NCI-H2171 treated with DMSO at 0.1 percent for 48 hours (cell line): ENCODE measurements at regions not wholly inside any gene's neighbourhood (a gene's known extent, or its start where the extent isn't known, plus 50 kb on each side); places are given as distances from the start of the nearest gene placed in this dataset.
"Not testable (repeated sequence)": the region's sequence is repeated elsewhere in the genome, so short reads cannot be mapped to it uniquely, and the experiment has no call there.

Source experiments
- DNase-seq: peaks from one replicate; lab custom pipeline; 2025; lab: John Stamatoyannopoulos, UW

DNA sequence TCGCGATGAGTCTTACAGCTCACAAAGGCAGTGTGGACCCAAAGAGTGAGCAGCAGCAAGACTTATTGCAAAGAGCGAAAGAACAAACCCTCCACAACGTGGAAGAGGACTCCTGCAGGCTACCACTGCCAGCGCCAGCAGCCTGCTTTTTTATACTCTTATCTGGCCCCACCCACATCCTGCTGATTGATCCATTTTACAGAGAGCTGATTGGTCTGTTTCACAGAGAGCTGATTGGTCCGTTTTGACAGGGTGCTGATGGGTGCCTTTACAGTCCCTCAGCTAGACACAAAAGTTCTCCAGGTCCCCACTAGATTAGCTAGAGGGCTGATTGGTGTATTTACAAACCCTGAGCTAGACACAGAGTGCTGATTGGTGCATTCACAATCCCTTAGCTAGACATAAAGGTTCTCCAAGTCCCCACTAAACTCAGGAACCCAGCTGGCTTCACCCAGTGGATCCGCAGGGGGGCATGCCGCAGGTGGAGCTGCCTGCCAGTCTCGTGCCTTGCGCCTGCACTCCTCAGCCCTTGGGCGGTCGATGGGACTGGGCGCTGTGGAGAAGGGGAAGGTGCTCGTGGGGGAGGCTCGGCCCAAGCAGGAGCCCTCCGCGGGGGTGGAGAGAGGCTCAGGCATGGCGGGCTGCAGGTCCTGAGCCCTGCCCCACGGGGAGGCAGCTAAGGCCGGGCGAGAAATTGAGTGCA lies 75.7 kb downstream of the QDPR start:
- not testable (repeated sequence) for DNase-seq

GRCh38 chr4:17433827-17434226 lies 78.1 kb downstream of the QDPR start:
- DNase-seq = no peak

- DNase-seq = no peak
Observed at GRCh38 chr4:17427991-17428390, 83.9 kb downstream of the QDPR start.

DNA sequence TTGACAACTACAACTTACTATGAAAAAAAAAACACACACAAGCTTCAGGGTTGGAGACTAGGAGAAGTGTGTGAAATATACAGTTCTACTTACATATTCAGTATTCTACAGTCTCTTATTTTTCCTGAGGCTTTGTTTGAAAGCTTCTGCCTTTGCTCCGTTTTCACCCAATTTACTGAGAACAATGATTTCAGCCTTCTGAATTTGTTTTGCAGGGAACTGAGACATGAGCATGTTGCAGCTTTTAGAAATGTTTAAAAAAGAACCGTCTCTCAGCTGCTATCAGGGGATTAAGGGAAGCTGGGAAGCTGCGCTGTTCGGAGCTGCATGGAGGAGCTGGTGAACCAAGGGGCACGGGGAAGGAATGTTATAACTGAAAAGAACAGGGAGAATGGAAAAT lies 85.7 kb downstream of the QDPR start:
- no peak for DNase-seq

- no peak for DNase-seq
Observed at GRCh38 chr4:17418010-17418409, 93.9 kb downstream of the QDPR start.

- no peak for DNase-seq
Observed at GRCh38 chr4:17414392-17414791, 97.5 kb downstream of the QDPR start.

DNA sequence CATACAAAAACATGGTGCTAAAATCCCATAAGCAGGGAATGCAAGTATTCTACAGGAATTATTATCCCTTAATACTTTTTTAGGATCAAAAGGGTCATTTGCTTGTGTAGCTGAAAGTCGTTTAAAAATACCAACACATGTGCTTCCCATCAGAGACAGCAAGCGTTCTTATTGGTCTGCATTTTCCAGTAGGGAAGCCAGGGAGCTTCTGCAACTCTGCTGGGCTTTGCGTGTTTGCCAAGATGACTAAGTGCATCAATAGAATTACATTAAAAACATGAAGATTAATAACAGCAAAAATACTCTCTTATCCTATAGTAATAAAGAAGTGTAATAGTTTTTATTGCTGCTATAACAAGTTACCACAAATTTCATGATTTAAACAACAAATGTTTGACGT lies 111.2 kb downstream of the QDPR start:
- no peak for DNase-seq

DNA sequence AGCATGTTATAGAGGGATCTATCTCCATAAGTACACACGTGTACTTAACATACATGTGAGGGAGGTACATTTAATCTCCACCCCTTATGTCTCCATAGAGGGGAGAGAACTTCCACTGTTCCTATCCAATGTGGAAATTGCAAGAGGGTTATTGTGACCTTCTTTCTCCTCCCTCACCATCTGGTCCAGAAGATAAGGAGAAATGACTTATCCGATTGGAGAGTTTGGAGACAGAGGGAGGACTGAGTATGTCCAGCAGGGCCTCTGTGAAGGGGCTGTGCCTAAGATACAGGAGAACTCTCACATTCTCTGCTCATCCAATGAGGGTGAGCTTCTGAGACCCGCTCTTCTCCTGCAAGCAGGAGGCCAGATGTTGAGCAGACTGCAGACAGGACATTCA lies 113.1 kb downstream of the QDPR start:
- DNase-seq = no peak

- no peak for DNase-seq
Observed at GRCh38 chr4:17398035-17398434, 113.9 kb downstream of the QDPR start.

GRCh38 chr4:17397611-17398010 lies 114.3 kb downstream of the QDPR start:
- DNase-seq = no peak

GRCh38 chr4:17385403-17385802 lies 126.5 kb downstream of the QDPR start:
- DNase-seq = no peak

GRCh38 chr4:17380347-17380746 lies 131.5 kb downstream of the QDPR start:
- no peak for DNase-seq

DNA sequence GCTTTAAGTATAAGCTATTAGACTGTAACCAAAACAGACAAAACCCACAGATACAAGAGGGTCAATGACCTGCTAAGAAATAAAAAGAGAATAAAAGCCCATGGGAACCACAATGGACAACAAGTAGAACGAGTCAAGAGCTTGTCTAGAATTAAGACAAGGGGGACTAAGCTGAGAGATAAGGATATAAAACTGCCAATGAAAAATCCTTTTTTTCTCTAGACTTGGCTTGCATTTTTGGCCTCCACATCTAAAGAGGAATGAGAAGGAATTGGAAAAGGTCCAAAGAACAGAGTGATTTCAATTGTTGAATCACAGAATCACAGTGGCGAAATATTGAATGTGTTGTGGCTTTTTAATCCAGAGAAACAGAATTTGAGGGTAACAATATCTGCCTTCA lies 135.7 kb downstream of the QDPR start:
- DNase-seq = no peak

DNA sequence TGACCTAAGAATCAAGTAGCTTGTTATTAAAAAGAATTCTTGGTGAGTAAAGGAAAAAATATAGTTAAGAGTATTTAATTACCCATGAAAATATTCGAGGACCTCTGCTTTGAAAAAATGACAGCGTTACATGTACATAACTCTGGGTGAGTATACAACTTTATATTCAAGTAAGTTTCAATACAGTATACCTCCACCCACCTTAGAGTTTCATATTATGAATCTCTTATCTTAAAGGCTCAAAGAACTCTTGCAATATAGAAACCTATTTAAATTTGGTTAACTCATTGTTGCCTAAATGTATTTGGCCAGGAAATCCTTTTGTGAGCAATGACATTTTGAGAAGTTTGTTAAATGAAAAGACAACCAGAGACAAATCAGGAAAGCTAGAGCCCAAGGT lies 138.2 kb downstream of the QDPR start:
- DNase-seq = no peak

- DNase-seq = no peak
Observed at GRCh38 chr4:17370818-17371217, 141.1 kb downstream of the QDPR start.

- DNase-seq = no peak
Observed at GRCh38 chr4:17368408-17368807, 143.5 kb downstream of the QDPR start.

GRCh38 chr4:17367201-17367600 lies 144.7 kb downstream of the QDPR start:
- DNase-seq = no peak

- no peak for DNase-seq
Observed at GRCh38 chr4:17366496-17366895, 145.4 kb downstream of the QDPR start.

DNA sequence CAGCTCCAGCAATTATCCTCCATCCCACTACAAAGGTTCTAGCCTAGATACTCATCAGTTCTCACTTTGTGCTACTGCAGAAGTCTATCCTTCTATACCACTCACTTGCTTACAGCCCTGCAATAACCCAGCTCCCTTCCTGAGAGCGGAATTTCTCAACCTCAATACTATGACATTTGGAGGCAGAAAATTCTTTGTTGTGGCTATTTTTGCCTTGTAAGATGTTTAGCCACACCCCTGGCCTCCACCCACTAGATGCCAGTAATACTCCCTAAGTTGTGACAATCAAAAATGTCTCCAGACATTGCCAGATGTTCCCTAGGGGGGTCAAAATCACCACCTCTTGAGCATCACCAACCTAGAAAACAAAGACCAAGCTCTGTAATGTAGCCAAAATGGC lies 149.5 kb downstream of the QDPR start:
- no peak for DNase-seq

- DNase-seq = no peak
Observed at GRCh38 chr4:17358241-17358640, 153.6 kb downstream of the QDPR start.

- DNase-seq = no peak
Observed at GRCh38 chr4:17356926-17357325, 155.0 kb downstream of the QDPR start.

DNA sequence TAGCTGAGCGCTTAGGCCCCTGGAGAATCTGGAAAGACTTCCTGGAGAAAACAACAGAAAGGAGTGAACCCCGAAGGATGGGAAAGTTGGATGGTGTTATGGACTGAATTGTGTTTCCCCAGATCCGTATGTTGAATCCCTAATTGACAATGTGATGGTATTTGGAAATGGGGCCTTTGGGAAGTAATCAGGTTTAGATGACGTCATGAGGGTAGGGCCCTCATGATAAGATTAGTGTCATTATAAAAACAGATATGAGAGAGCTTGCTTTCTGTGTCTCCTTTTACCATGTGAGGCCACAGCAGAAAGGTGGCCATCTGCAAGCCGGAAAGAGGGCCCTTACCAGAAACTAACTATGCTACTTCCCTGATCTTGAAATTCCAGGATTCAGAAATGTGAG lies 159.5 kb downstream of the QDPR start:
- no peak for DNase-seq

DNA sequence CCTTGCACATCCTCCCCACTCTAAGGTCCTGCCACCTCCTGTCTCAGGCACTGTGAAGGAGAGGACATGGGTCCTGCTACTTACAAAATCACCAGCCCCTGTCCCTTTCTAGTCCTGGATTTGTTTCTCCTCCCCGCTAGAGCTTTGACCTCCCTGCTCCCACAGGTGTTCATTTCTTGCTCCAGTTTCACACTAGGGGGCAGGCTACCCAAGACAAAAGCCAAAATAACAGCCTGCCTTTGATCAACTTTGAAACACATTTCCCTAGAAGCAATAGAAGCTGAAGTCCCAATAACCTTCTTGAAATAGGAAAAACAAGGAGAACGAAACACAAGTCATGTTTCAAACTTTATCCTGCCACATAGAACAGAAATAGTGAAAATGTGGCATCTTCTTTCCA lies 164.4 kb downstream of the QDPR start:
- DNase-seq = no peak

DNA sequence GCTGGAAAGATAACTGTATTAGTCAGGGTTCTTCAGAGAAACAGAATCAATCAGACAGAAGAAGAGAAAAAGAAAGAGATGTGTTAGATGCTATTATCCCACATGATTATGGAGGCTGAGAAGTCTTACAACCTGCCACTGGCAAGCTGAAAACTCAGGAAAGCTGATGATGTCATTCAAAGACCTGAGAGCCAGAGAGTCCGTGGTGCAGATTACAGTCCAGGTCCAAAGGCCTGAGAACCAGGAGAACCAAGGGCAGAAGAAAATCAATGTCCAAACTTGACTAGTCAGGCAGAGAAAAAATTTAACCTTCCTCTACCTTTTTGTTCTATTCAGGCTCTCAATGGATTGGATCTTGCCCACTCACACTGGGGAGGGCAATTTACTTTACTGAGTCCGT lies 172.5 kb downstream of the QDPR start:
- DNase-seq = no peak

GRCh38 chr4:17336986-17337385 lies 174.9 kb downstream of the QDPR start:
- no peak for DNase-seq
